ENCODE measurements at regions not wholly inside any gene's neighbourhood (a gene's known extent, or its start where the extent isn't known, plus 50 kb on each side); places are given as distances from the start of the nearest gene placed in this dataset.
A peak's percentile ranks its signal among the peaks of the same experiment; 100 is the strongest.

GRCh38 chr18:22056950-22057349, 112.4 kb upstream of the GATA6 start:
- H3K4me3 ChIP-seq (ENCODE audit: low read length) = no peak overlapping the region
- no peak for DNase-seq (ENCODE audit: low read depth)
- TF ChIP-seq, protein P1, sequence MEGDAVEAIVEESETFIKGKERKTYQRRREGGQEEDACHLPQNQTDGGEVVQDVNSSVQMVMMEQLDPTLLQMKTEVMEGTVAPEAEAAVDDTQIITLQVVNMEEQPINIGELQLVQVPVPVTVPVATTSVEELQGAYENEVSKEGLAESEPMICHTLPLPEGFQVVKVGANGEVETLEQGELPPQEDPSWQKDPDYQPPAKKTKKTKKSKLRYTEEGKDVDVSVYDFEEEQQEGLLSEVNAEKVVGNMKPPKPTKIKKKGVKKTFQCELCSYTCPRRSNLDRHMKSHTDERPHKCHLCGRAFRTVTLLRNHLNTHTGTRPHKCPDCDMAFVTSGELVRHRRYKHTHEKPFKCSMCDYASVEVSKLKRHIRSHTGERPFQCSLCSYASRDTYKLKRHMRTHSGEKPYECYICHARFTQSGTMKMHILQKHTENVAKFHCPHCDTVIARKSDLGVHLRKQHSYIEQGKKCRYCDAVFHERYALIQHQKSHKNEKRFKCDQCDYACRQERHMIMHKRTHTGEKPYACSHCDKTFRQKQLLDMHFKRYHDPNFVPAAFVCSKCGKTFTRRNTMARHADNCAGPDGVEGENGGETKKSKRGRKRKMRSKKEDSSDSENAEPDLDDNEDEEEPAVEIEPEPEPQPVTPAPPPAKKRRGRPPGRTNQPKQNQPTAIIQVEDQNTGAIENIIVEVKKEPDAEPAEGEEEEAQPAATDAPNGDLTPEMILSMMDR (IDR thresholded peaks at IDR 0.05; ENCODE audit: insufficient read depth, low read depth, low read length, missing control alignments) = no peak

- TF ChIP-seq, protein P1 (IDR thresholded peaks at IDR 0.05; ENCODE audit: insufficient read depth, low read depth, low read length, missing control alignments) = no peak
- no peak overlapping the region for H3K4me3 ChIP-seq (ENCODE audit: low read length)
- peak; percentile 37 for DNase-seq (ENCODE audit: low read depth)
Observed at GRCh38 chr18:22057908-22058527, 111.4 kb upstream of the GATA6 start.

DNA sequence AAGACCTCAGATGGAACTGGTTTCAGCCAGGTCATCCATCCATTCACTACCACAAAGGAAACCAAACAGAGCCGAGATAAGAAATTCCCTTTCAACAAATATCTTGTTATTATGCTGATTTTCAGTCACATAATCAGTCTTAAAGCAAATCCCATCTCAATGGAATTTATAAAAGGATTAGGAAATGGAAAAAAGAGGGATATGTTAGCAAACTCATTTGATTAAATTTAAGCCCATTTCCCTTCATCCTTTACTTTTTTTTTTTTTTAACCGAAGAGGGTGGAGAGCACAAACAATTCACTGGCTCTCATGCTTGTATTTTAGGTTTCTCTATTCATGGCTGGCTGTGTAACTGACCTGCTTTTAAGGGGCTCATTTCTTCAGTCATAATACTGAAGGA, 109.0 kb upstream of the GATA6 start:
- H3K4me3 ChIP-seq (ENCODE audit: low read length) = no peak overlapping the region
- TF ChIP-seq, protein P1 (IDR thresholded peaks at IDR 0.05; ENCODE audit: insufficient read depth, low read depth, low read length, missing control alignments) = no peak
- DNase-seq (ENCODE audit: low read depth) = no peak

GRCh38 chr18:22063102-22063501, 106.3 kb upstream of the GATA6 start:
- peak; percentile 10 for DNase-seq (ENCODE audit: low read depth)
- H3K4me3 ChIP-seq (ENCODE audit: low read length) = no peak overlapping the region
- TF ChIP-seq, protein P1 (IDR thresholded peaks at IDR 0.05; ENCODE audit: insufficient read depth, low read depth, low read length, missing control alignments) = no peak

- no peak overlapping the region for H3K4me3 ChIP-seq (ENCODE audit: low read length)
- TF ChIP-seq, protein P1 (IDR thresholded peaks at IDR 0.05; ENCODE audit: insufficient read depth, low read depth, low read length, missing control alignments) = no peak
- DNase-seq (ENCODE audit: low read depth) = no peak
Observed at GRCh38 chr18:22063672-22064071, 105.7 kb upstream of the GATA6 start.

DNA sequence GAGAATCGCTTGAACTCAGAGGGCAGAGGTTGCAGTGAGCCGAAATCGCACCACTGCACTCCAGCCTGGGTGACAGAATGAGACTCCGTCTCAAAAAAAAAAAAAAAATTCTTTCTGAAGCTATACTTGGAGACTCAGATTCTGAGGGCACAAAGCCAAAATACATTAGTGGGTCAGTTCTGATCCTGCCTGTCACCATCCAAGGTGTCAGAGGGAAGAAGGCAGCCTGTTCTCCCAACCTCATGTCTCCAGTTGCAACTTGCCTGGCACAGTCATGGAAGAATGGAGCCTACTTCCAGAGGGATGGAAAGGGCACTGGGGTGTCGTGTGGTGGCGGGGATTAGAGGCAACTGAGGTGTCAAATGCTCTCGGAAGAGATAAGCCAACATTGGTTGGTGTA, 104.8 kb upstream of the GATA6 start:
- H3K4me3 ChIP-seq (ENCODE audit: low read length) = no peak overlapping the region
- DNase-seq (ENCODE audit: low read depth) = no peak
- TF ChIP-seq, protein P1 (IDR thresholded peaks at IDR 0.05; ENCODE audit: insufficient read depth, low read depth, low read length, missing control alignments) = no peak

- TF ChIP-seq, protein P1 (IDR thresholded peaks at IDR 0.05; ENCODE audit: insufficient read depth, low read depth, low read length, missing control alignments) = no peak
- DNase-seq (ENCODE audit: low read depth) = no peak
- no peak overlapping the region for H3K4me3 ChIP-seq (ENCODE audit: low read length)
Observed at GRCh38 chr18:22065311-22065710, 104.1 kb upstream of the GATA6 start.

Data from epithelial cell of esophagus (primary cell).